B cell (primary cell): ENCODE measurements at regions not wholly inside any gene's neighbourhood (a gene's known extent, or its start where the extent isn't known, plus 50 kb on each side); places are given as distances from the start of the nearest gene placed in this dataset.

Experiments
- EZH2 ChIP-seq: IDR thresholded peaks from 2 replicates; pipeline ENCODE4 v1.6.1; 2012; ENCODE audit warnings: borderline replicate concordance, low read depth, mild to moderate bottlenecking, moderate library complexity, low read length; ENCODE audit not compliant: insufficient read depth, poor library complexity, severe bottlenecking
- TF ChIP-seq, protein P1 (sequence below): fragments of 200-600 bp; IDR thresholded peaks from one replicate; pipeline ENCODE4 v1.8.0; 2022; ENCODE audit warnings: antibody characterized with exemption, mild to moderate bottlenecking

DNA sequence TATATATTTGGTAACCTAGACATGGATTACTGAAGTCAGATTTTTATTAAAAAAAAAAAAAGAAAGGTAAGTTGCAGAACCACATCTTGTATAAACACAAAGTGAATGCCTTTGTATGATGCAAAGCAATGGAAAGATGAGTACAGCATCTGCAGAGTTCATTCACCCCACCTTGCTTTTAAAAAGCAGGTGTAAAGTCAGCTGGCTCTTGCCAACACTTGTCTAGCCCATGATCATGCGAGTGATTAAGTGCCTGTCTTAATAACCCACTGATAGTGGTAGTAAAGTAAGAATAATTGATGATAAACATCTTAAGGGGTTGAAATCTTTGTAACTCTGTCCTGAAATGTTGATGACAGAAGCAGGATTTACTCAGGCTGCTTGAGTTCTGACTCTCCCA is 710.4 kb downstream of the EFNB2 start:
- TF ChIP-seq, protein P1, sequence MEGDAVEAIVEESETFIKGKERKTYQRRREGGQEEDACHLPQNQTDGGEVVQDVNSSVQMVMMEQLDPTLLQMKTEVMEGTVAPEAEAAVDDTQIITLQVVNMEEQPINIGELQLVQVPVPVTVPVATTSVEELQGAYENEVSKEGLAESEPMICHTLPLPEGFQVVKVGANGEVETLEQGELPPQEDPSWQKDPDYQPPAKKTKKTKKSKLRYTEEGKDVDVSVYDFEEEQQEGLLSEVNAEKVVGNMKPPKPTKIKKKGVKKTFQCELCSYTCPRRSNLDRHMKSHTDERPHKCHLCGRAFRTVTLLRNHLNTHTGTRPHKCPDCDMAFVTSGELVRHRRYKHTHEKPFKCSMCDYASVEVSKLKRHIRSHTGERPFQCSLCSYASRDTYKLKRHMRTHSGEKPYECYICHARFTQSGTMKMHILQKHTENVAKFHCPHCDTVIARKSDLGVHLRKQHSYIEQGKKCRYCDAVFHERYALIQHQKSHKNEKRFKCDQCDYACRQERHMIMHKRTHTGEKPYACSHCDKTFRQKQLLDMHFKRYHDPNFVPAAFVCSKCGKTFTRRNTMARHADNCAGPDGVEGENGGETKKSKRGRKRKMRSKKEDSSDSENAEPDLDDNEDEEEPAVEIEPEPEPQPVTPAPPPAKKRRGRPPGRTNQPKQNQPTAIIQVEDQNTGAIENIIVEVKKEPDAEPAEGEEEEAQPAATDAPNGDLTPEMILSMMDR: no peak
- TF ChIP-seq EZH2: no peak
